ENCODE measurements at regions not wholly inside any gene's neighbourhood (a gene's known extent, or its start where the extent isn't known, plus 50 kb on each side); places are given as distances from the start of the nearest gene placed in this dataset.
"Not testable (repeated sequence)": the region's sequence is repeated elsewhere in the genome, so short reads cannot be mapped to it uniquely, and the experiment has no call there.

DNA sequence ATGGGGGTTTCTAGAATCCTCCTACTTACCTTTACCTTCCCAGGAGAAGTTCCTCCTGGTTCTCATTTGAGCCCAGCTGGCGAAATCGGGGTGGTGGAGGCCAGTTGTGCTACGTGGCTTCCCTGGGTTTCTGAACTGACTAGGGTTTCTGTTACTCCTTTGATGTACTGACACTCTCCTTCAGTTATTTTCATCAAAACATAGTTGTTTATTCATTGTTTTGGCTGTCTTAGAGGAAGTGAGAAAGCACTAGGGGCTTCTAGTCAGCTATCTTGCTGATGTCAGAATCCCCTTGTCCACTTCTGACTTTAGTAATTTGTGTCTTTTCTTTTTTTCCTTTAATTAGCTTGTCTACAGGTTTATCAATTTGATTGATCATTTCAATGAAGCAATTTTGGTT is 332.2 kb upstream of the TANK start:
- peaks cover 0 to 55% (median 38%) of the 10 kb centered on the region in 8 donors for H3K9me3 ChIP-seq
- 75 to 83% (median 82%) methylated on average over 3 of the region's 3 CpGs for WGBS, 5 donors
- no peaks in the 10 kb centered on the region for H3K27me3 ChIP-seq (replicated peaks in 1 of 7)
- no peak for DNase-seq
- H3K4me1 ChIP-seq: no peaks in the 10 kb centered on the region
- no peak overlapping the region for H3K4me3 ChIP-seq
- no peak overlapping the region for H3K27ac ChIP-seq
- no peaks in the 10 kb centered on the region for H3K36me3 ChIP-seq
- intact Hi-C loops (cut with DNase I; ENCODE audit: low total_unique reads): no loop called here
- TF ChIP-seq POLR2A (IDR thresholded peaks at IDR 0.05) (no peak), POLR2AphosphoS5 (IDR thresholded peaks at IDR 0.05) (no peak), CTCF (IDR thresholded peaks at IDR 0.05 in 8 of 11, conservative IDR thresholded peaks at IDR 0.05 in 3 of 11) (no peak)

DNA sequence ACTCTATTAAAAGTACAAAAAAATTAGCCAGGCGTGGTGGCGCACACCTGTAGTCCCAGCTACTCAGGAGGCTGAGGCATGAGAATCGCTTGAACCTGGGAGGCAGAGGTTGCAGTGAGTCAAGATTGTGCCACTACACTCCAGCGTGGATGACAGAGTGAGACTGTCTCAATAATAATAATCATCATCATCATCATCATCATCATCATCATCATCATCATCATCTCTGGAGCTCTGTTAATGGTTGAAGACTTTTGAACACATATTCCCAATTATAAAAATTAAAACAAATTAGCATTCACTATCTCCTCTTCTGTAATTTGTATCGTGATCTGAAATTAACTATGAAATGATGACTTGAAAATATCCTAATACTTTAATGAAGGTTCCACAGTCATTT is 327.8 kb upstream of the TANK start:
- H3K27ac ChIP-seq; intact Hi-C loops (cut with DNase I; ENCODE audit: low total_unique reads); DNase-seq; H3K36me3 ChIP-seq; H3K27me3 ChIP-seq (replicated peaks in 1 of 7); H3K4me1 ChIP-seq; H3K4me3 ChIP-seq: not testable (repeated sequence)
- WGBS, 5 donors: 87 to 98% (median 96%) methylated on average over 5 of the region's 5 CpGs
- H3K9me3 ChIP-seq: peaks cover 0 to 14% (median 4%) of the 10 kb centered on the region in 8 donors

DNA sequence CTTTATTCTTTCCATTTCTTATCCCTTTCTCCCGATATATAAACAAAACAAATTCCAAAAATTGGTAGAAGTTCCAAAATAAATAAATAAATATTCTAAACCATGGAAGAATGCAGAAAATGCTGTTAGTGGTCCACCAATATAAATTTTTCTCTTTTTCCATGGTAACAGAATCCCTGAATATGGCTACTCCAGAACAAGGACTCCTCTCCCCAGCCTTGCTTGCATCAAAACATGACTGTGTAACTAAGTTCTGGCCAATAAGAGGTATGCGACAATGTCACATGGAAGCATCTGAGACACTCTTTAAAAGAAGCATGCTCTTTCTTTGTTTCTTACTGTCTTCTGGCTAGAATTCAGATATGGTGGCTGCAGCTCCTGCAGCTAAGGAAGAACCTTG is 325.1 kb upstream of the TANK start:
- H3K4me3 ChIP-seq: no peak overlapping the region
- no peaks in the 10 kb centered on the region for H3K27me3 ChIP-seq (replicated peaks in 1 of 7)
- no peak for DNase-seq
- TF ChIP-seq POLR2AphosphoS5 (IDR thresholded peaks at IDR 0.05): no peak
- TF ChIP-seq CTCF (IDR thresholded peaks at IDR 0.05 in 8 of 11, conservative IDR thresholded peaks at IDR 0.05 in 3 of 11): no peak
- no peak for TF ChIP-seq POLR2A (IDR thresholded peaks at IDR 0.05)
- intact Hi-C loops (cut with DNase I; ENCODE audit: low total_unique reads): no loop called here
- no peaks in the 10 kb centered on the region for H3K4me1 ChIP-seq
- H3K9me3 ChIP-seq: peaks cover 0 to 1% (median 0%) of the 10 kb centered on the region in 8 donors
- 46 to 96% (median 74%) methylated on average over 2 of the region's 2 CpGs for WGBS, 5 donors
- H3K36me3 ChIP-seq: no peaks in the 10 kb centered on the region
- H3K27ac ChIP-seq: no peak overlapping the region

GRCh38 chr2:160836755-160837154 is 323.5 kb upstream of the TANK start:
- intact Hi-C loops (cut with DNase I; ENCODE audit: low total_unique reads): no loop called here
- TF ChIP-seq POLR2AphosphoS5 (IDR thresholded peaks at IDR 0.05) (no peak), CTCF (IDR thresholded peaks at IDR 0.05 in 8 of 11, conservative IDR thresholded peaks at IDR 0.05 in 3 of 11) (no peak)
- Histone ChIP-seq H3K36me3 (no peaks in the 10 kb centered on the region), H3K27me3 (replicated peaks in 1 of 7) (no peaks in the 10 kb centered on the region), H3K4me1 (no peaks in the 10 kb centered on the region), H3K9me3 (no peaks in the 10 kb centered on the region), H3K27ac (no peak overlapping the region), H3K4me3 (no peak overlapping the region)
- no peak for DNase-seq
- 37 to 74% (median 59%) methylated on average over 1 of the region's 1 CpG for WGBS, 5 donors

DNA sequence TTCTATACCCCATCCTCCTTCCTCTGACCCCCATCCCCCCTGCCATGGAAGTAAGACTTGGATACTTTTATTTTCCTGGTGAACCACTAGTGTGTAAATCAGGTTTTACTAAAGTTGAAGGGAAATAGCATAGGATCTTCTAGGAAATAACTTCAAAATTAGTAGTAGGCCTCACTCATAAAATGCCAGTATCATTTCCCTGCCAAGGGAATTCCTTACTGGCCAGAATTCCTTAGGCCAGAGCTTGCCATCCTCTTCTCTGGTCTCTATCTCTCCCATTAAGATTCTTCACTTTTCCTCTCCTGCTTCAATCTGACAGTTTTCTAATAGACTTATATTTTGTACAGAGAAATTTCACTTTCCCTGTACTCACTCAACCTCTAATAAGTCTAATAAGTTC is 322.8 kb upstream of the TANK start:
- Histone ChIP-seq H3K36me3 (no peaks in the 10 kb centered on the region), H3K27ac (no peak overlapping the region), H3K4me3 (no peak overlapping the region), H3K4me1 (no peaks in the 10 kb centered on the region), H3K9me3 (peaks cover 0 to 2% (median 0%) of the 10 kb centered on the region in 8 donors), H3K27me3 (replicated peaks in 1 of 7) (no peaks in the 10 kb centered on the region)
- no peak for DNase-seq
- intact Hi-C loops (cut with DNase I; ENCODE audit: low total_unique reads): no loop called here
- TF ChIP-seq POLR2A (IDR thresholded peaks at IDR 0.05) (no peak), POLR2AphosphoS5 (IDR thresholded peaks at IDR 0.05) (no peak), CTCF (IDR thresholded peaks at IDR 0.05 in 8 of 11, conservative IDR thresholded peaks at IDR 0.05 in 3 of 11) (no peak)
